Posterior cingulate gyrus (tissue), 11 donors: ENCODE measurements at regions not wholly inside any gene's neighbourhood (a gene's known extent, or its start where the extent isn't known, plus 50 kb on each side); places are given as distances from the start of the nearest gene placed in this dataset.
A peak's percentile ranks its signal among the peaks of the same experiment; 100 is the strongest.
"Not testable (repeated sequence)": the region's sequence is repeated elsewhere in the genome, so short reads cannot be mapped to it uniquely, and the experiment has no call there.

Experiments used
- DNase-seq, 10 donors: peaks; one replicate each; pipeline versions ENCODE4 v3.0.0 to v3.0.0-alpha.2; 2020 to 2021; ENCODE audit warnings: mixed read lengths in 3 of 10
- intact Hi-C: fragments of 100-400 bp; cut with DNase I; formaldehyde crosslinking; loops from one replicate; pipeline ENCODE4 v1.15.1; 2023

DNA sequence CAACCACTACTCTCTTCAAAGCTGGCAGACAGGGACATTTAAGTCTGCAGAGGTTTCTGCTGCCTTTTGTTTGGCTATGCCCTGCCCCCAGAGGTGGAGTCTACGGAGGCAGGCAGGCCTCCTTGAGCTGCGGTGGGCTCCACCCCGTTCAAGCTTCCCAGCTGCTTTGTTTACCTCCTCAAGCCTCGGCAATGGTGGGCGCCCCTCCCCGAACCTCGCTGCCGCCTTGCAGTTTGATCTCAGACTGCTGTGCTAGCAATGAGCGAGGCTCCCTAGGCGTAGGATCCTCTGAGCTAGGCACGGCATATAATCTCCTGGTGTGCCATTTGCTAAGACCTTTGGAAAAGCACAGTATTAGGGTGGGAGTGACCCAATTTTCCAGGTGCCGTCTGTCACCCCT is 252.2 kb downstream of the OXSM start:
- peak in 1 of 10 donors; percentile 52 for DNase-seq
- intact Hi-C loops = not testable (repeated sequence)

DNA sequence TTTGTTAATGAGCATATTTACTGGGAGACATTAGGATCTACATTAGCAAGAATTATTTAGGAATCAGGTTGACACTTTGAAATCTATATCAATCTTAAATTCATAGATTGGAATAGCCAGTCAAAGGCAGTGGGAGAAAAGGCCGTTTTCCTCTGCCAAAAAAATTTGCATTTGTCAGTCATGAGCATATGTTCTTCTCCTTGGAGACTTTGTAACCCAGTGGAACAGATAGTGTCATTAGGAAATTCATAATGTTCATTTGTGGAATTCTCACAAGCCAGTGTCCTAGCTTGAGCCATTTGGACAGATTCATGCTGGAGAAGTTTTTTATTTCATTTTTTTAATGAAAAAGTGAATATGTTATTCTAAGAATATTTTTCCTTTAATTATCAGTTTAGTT is 260.1 kb downstream of the OXSM start:
- DNase-seq = no peak
- intact Hi-C loops = no loop called here

DNA sequence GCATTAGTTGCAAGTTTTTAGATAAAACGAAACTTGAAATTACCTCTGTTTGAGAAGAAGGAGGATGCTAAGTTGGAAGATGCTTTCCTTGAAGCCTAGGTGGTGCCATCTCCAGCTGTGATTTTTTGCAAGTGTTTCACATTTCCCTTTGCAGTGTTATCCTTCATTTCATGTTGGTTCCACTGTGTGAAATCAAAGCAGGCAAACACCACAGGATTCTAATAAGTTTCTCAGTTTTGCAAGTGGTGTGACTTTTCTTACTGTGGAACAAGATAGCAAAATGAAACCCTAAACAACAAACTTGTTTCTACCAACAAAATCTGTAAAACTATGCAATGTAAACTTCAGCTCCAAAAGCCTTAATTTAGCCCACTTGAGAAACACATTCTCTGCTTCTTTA is 260.9 kb downstream of the OXSM start:
- intact Hi-C loops = no loop called here

DNA sequence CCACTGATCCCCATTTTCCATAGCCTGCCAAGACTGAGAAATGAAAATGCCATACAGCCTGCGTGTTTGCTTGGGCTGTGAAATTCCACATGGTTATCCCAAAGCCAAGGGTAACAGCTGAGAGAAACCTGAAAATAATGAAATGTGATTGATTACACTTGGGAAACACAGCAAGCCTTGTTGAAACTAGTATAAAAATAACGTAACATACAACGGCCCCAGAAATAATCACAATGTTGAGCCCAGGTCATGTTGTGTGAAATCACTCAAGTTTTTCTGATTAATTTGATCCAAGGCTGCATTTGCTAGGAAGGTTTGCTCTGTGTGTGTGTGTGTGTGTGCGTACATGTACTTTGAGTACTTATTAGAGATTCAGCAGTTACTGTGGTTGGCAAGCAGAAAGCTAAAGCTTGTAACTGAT is 269.0 kb downstream of the OXSM start:
- intact Hi-C loops = no loop called here
- DNase-seq = no peak

More for the DNA sequence above, 260.9 kb downstream of the OXSM start:
- no peak for DNase-seq

DNA sequence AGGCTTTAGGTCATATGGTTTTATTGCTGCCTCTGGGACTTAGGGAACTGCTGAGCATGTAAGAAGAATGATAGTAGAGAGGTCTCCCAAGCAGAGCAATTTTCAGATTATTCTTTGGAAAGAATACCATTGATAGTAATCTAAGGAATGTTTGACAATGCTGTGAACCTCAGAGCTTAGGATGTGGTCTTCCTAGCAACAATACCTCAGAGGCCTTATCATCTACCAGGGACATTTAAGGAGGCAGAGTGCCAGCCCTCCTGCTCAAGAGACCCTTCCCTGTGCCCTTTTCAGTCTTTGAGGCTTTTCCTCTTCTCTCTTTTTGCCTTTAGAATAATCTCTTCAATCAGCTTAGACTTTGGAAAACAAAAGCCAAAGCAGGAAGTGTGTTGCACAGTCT is 272.1 kb downstream of the OXSM start:
- intact Hi-C loops = no loop called here
- no peak for DNase-seq

DNA sequence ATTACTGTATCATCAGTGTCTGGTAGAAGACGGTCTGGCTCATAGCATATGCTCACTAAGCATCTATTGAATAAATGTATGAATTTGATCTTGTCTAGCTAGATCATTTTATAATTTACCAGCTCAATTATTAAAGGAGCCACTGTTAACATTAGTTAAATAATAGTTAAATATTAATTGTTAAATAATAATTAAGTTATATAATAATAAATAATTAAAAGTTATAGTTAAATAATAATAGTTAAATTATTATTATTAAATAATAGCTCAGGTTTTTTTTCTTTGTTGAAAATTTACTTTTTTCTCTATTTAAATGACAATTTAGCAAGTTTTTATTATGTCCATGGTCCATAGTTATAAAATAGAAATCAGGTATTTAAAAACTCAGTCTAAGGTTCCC is 274.4 kb downstream of the OXSM start:
- intact Hi-C loops = no loop called here
- no peak for DNase-seq

DNA sequence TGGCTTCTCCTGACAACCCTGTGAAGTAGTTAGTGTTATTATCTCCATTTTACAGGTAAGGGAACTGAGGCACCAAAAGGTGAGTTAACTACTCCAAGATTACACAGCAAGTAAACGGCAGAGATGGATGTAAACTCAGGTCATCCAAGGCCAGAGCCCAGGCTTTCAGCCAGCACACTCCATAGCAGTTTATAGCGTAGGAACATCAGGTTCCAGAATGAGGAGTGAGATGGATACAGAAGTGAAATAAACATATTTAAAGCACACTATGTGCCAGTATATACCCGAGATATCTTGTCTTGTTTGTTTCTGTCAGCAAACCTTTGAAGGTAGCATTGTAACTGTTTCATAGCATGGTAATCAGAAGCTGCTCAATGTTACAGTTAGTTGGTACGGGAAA is 279.0 kb downstream of the OXSM start:
- DNase-seq = no peak
- intact Hi-C loops = no loop called here

DNA sequence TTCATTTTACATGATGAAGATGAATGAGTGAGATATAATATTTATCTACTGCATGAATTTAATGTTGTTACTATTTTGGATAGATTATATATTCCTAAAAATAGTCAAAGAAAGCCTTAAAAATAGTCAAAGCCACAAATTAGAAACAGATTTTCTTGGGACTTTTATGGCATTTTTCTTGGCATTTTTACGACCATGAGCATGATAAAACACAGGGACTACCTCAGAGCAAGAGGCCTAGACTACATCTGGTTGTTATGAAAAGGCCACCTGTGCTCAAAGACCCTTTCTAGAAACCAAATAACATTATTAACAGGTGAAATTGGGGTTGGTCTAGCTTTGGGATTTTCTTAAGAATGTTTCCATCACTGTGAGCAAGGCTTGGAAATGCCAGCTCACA is 281.0 kb downstream of the OXSM start:
- intact Hi-C loops = no loop called here
- DNase-seq = no peak

DNA sequence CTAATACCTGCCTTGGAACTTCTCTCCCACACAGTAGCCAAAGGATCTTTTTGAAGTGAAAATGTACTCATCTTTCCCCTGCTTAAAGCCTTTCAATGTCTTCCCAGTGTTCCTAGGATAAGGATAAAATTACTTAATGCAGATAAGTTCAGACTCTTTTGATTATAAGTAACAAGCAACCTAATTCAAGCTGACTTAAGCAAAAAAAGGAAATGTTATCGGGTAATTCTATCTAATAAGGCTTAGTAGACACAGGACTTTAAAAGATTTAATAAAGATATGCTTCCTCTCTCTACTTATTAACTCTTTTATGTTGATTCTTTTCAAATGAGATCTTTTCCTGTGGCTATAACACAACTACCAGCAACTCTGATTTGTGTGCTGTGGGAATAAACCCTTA is 284.2 kb downstream of the OXSM start:
- intact Hi-C loops = no loop called here
- no peak for DNase-seq

DNA sequence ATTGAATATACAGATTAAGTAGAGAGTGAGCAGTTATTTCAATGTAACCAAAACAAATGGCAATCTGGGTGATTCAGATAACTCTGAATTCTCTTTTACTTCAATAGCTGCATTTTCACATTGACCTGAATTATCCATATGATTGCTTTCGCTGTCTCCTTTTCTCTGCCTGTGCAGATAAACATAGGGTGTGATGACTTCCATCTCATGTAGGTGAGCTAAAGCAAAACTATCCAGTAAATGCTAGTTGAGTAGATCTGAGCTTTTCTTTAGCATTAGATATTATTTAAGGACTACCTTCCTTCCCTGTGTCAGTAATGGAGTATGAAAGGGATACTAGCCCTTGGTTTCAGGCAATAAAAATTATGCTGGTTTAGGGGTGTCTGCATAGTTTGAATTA is 288.6 kb downstream of the OXSM start:
- intact Hi-C loops = no loop called here
- no peak for DNase-seq

DNA sequence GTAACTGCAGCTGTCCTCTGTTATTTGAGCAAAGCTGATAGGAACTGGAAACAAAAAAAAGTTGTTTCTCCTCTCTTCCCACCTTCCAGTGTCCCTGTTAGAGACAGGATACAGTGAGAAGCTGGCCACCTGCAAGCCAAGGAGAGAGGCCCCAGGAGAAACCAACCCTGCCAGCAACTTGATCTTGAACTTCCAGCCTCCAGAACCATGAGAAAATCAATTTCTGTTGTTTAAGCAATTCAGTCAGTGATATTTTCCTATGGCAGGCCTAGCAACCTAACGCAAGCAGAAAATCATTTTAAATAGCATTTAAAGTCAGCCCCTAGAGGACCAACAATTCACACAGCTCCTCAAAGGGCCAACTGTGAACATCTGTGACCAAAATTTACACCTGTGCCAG is 291.3 kb downstream of the OXSM start:
- intact Hi-C loops = no loop called here
- no peak for DNase-seq

DNA sequence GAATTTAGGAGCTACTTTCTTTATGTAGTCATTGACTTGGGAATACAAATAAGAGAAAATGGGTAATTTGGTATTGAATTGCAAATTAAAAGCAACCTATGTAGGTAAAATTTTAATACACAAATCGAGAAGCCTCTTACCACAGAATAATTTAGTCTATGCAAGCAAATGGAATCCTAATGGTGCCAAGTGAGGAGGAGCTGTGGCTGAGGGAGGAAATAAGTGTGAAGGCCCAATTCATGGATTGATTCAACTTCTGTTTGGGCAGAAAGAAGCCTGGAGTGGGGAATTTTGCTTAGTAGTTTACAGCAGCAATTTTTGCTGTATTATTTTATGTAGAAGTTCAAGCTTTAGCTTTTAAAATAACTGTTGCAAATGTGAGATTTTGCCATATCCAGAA is 291.9 kb downstream of the OXSM start:
- DNase-seq = no peak
- intact Hi-C loops = no loop called here

DNA sequence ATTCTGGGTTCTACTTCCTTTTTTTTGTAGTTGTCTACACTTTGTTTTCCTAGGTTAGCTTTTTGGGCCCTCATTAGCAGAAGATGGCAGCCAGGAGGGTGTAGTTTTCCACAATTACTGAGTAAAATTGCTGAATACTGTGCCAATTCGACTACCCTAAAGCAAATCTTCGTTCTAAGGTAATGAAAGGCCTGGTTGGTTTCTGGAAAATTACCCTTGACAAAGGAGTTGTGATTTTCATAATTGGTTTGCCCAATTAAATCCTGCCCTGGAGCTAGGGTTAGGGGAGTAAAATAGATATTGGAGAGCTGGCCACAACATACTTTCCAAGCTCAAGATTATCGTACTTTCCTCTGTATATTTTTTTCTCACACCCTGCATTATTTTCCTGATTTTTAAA is 293.0 kb downstream of the OXSM start:
- intact Hi-C loops = no loop called here
- no peak for DNase-seq

DNA sequence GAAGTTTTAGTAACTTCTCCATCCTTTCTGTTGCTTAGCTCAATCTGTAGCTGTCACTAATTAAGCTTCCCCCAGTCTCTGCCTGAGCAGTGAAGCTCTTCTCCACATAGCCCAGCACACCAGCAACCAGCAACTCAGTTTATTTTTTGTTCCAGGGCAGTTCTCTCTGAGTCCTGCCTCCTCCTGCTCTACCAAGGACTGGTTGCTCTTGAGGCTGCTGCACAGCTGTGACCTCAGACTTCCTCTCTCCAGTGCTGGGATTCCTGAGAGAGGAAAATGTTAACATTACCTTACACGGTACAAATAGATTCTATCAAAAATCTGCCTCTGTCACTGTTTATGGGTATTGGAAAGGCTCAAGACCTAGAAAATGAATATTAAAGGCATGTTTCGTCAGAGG is 294.7 kb downstream of the OXSM start:
- DNase-seq = no peak
- intact Hi-C loops = no loop called here

DNA sequence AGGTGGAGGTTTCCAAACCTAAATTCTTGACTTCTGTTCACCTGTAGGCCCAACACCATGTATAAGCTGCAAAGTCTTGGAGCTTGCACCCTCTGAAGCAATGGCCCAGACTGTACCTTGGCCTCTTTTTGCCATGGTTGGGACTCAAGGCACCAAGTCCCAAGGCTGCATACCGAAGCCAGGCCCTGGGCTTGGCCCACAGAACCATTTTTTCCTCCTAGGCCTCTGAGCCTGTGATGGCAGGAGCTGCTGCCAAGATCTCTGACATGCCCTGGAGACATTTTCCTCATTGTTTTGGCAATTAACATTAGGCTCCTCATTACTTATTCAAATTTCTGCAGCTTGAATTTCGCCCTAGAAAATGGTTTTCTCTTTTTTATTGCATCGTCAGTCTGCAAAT is 297.9 kb downstream of the OXSM start:
- no peak for DNase-seq
- intact Hi-C loops = no loop called here

DNA sequence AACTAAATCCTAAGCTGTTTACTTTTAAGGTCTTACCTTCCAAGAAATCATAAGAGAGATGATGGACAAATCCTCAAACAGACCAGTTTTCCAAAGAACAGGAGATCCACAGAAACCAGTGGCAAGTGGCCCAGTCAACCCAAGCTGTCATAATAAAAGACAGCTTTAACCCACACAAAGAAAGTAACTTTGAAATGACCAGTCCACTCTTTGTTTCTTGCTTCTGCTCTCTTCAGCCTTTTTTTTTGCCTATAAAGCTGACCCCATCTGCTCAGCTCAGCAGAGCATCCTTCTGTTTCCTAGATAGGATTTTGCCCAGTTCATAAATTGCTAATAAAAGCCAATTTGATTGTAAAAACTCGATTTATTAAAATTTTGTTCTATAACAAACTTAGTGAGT is 299.4 kb downstream of the OXSM start:
- intact Hi-C loops = no loop called here
- no peak for DNase-seq

DNA sequence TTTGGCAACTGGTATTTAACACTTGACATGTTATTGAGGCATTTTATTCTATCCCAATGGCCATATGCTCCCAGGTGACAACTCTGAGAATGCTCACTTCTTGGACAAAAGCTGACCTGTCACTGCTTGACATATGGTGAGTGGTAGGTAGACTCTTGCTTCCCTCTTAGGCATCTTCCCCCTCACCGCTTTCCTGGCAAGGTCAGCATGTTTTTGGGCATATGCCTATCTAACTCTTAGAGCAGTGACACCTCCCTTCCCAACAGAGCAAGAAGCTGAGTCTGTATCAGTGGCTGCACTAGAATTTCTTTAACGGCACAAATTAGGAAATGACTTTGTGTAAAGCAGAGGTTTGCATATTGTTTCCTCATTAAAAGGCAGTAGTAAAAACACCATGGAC is 300.7 kb downstream of the OXSM start:
- DNase-seq = no peak
- intact Hi-C loops = no loop called here

DNA sequence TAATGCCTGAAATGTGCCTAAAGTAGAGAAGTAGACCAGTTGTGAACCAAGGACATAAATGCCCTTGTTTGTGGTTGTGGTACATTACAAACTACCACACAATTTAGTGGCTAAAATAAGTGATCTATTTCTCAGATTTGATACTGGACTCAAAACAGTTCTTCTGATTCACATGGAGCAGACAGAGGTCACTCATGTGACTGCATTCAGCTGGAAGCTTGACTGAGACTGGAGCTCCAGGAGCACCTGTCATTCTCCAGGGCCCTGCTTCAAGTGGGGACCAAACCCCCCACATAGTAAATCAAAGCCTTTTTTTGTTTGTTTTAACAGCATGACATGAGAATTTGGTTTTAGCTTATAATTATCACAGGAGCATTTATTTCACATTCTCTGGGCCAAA is 301.2 kb downstream of the OXSM start:
- intact Hi-C loops = no loop called here
- DNase-seq = no peak

DNA sequence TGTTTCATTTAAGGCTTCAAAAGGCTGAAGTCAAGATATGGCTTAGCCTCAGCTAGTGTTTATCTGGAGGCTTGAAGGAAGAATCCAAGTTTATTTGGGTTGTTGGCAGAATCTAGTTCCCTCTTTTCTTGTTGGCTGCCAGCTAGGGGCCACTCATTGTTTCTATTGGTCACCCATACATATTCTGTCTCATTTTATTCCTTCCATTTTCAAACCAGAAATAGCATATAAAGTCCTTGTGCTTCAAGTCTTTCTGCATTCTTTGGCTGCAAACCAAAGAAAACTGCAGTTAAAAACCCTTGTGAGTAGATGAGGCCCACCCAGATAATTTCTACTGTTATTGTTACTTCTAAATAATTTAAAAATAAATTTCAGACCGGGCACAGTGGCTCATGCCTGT is 301.7 kb downstream of the OXSM start:
- DNase-seq = no peak
- intact Hi-C loops = no loop called here

DNA sequence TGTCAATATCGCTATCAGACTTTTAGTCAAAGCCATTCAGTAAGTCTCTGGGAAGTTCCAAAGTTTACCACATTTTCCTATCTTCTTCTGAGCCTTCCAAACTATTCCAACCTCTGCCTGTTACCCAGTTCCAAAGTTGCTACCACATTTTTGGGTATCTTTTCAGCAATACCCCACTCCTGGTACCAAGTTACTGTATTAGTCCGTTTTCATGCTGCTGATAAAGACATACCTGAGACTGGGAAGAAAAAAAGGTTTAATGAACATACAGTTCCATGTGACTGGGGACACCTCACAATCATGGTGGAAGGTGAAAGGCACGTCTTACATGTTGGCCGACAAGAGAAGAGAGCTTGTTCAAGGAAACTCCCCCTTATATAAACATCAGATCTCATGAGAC is 307.2 kb downstream of the OXSM start:
- intact Hi-C loops, DNase-seq: not testable (repeated sequence)

DNA sequence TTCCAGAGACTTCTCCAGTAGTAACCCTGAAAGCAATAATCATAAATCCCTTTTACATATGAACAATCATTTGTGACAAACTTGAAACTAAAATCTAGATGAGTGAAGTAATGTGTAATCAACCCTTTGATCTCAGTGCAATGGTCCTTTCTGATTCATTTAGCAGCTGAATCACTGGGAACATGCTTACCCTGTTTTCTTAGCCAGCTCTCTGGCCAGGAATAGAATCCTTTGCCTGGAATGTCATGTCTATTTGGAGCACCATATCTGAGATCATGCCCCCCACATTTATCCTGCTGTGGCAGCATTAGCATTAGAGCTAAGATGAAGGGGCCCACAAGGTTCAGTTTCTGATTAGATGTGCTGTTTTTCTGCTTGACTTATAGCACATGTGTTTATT is 309.8 kb downstream of the OXSM start:
- no peak for DNase-seq
- intact Hi-C loops = no loop called here

DNA sequence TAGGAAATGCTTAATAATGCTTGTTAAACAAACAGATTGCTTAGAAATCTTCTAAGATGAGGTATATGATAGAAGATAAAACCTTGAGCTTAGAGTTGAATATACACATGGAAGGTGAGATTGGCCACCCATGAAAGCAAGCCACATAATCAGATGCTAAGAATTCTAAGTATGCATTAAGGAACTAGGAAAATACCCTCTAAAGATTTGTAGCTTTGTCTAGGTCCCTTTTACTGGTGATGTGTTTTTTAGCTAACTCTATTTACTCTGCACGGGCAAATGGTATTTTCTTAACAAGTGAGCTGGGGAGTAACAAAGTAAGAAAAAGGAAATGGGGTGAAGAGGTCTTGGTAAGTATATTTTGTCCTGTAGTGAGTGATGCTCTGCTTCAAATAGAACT is 310.3 kb downstream of the OXSM start:
- no peak for DNase-seq
- intact Hi-C loops = no loop called here

DNA sequence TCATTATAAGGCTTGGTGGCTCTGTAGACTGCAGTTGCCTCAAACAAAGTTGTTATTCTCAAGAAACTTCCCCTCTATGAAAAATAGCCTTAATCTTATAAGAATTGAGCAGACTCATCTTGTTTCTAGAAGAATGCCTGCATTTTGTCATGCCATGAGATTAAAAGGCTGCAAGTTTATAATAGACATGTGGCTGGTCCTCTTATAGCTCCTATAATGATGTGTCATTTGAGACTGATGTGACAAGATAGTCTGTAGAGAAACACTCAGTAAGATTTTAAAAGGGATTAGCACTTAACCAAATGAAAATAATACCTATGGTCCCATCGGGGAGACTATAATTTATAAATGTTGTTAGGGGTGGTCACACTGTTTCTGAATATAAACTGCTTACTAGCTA is 312.5 kb downstream of the OXSM start:
- DNase-seq = no peak
- intact Hi-C loops = no loop called here

DNA sequence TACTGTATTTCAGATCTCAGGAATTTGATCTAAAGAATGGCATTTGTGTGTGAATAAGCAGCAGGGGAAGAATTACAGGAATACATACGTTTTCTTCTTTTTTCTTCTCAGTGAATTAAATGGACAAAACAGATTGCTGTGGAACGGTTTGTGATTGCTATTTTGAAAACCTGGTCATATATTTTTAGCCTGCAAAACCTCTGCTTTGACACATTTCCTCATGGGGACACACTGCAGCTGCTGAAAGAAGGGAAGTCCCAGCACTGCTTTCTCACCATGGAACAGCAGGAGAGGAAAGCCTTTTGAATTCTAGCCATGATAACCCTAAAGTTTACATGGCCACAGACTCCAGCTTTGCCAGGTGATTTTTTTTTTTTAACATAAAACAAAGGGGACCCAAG is 315.0 kb downstream of the OXSM start:
- intact Hi-C loops = no loop called here
- no peak for DNase-seq
